NCI-H2196 treated with DMSO at 0.1 percent for 48 hours (cell line): ENCODE measurements at regions not wholly inside any gene's neighbourhood (a gene's known extent, or its start where the extent isn't known, plus 50 kb on each side); places are given as distances from the start of the nearest gene placed in this dataset.
"Not testable (repeated sequence)": the region's sequence is repeated elsewhere in the genome, so short reads cannot be mapped to it uniquely, and the experiment has no call there.

Experiments
- DNase-seq: peaks from one replicate; lab custom pipeline; 2025; ENCODE audit not compliant: unreplicated experiment; lab: John Stamatoyannopoulos, UW

DNA sequence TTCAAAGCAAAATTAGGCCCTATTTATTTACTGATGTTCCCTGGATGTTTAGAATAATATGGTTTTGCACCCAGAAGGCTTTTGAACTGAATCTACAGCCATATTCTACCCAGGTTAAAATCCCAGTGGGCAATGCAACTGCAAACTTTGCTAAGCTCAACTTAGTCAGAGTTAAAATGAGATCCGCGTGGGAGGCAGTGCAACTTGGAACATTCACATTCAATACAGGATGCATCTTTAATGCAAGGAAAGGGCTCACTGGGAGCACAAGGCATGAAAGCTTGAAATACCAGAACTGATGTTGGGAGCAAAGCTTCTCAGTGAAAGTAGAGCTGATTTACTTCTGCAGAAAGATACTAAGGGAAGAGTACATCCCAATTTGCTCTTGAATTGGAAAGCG is 281.2 kb upstream of the DEFB112 start:
- no peak for DNase-seq

DNA sequence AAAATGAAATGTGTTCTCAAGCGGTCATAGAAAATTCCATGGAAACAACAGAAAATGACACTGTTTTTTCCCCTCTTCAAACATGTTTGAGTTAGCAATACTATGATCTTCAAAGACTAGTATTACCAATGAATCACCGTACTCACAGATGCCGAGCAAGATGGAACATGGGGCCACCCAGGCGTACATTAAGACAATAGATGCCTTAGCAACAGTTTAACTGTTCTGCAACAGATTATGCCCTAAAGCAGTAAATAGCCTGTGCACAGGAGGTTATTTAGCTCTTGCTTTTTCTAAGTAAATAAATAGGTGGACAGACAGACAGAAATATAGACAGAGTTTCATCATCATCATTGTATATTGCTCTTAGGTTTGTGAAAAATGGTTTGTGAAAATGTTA is 284.0 kb upstream of the DEFB112 start:
- no peak for DNase-seq

DNA sequence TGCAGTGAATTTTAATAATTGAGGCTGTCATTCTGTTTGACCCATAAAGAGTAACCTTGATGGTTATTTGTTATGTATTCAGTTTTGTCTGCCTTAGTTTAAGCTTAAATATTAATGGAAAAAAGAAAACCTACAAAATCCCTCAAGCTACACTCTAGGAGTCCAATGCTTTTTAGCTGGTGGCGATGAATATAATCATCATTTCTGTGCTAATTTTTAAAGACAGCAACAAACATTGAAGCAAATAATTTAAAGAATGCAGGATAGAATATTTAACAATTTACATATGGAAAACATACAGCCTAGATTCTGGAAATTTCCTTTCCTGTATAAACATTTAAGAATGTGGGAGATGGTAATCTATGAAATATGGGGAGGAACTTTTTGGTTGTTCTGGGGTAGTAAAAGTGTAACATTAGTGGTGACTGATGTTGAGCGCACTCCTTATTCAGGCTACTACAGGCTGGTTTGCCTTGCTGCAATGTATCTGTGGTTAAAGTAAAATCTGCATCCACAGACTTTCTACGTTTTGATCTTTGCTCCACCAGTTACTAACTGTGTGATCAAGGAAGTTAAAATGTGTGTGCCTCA is 287.9 kb upstream of the DEFB112 start:
- no peak for DNase-seq

DNA sequence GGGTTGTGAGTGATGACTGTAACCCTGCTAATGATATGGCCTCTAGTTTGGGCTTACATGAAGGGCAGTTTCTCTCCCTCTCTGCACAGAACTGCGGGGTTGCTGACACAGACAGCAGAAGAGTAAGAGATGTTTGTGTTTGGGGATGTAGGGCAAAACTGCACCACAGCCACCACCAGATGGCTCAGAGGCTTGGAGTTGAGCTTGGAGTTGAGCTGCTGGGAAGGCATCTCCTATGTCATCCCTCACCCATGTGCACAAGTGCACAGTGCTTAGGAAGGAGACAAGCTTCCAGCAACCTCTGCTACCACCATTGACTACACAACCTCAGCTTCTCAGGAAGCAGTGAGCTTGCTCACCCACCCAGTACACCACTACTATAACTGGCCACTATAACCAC is 303.9 kb upstream of the DEFB112 start:
- no peak for DNase-seq

DNA sequence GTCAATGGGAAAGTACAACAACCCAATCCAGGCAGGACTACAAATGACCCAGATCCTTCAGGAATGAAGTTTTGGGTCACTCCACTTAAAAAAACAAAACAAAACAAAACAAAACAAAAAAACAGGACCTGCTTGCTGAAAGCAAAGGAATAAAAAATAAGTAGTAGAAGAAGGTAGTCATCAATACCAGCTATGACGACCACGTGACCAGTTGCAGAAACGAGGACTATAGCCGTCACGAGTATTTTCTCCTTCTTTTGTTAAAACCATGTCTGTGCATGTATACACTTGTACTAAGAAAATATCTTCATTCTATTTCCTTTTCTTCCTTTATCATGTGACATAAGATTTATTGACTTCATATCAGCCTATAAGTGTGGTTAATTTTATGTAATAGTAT is 308.4 kb upstream of the DEFB112 start:
- DNase-seq = no peak

DNA sequence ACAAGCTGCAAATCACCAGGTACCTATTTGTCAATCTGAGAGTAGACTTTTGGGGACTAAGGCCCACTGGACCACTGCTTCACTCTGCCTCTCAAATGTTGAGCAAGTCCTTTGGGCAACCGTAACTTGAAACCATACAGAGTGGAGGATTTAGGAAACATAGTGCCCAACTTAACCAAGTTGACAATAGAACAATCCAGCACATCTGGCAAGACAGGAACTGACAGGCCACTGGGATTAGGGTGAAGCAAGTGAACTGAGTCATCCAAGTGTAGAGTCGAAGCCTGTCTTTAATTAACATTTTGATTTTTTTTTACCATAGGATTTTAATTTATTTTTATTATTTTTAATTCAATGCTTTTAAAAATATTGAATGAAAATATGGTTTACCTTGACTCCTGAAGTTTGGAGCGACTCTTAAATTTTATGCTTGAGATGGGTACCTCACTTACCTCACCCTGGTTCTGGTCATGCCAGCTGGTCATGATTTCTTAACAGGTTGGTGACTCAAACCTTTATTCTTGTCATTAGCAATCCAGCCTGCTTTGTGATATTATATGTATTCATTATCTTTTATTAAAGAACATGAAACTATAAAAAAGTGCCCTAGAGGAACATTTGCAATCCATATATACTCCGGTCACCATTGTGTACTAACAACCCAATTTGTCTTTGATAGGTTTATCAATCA is 312.1 kb upstream of the DEFB112 start:
- no peak for DNase-seq

DNA sequence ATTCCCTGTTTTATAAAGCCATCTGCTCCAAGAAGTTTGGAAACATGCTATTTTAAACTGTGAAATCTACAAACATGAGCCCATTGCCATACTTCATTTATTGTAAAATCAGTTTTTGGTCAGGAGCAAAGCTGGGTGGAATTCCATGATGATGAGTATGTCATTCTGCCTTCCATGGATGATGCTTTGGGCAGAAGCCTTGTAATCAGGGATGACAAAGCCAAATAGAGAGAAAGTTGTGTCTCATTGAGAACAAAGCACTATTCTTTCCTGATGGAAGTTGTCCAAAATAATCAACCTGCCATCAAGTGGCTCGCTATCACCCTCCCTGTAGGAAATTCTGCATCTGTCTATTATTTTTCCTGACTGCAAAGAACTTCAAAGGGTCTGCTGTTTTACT is 313.0 kb upstream of the DEFB112 start:
- DNase-seq = no peak

DNA sequence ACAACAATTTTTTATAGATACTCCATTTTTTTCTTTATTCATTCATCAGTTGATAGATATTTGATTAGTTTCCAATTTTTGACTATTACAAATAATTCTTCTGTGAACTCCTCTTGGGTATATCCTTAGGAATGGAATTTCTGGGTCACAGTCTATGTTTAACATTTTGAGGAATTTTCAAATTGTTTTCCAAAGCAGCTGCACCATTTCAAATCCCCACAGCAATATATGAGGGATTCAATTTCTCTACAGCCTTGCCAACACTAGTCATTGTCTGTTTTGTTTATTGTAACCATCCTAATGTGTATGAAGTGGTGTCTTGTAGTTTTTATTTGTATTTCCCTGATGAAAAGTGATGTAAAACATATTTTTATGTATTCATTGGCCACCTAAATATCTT is 320.3 kb upstream of the DEFB112 start:
- DNase-seq = no peak

DNA sequence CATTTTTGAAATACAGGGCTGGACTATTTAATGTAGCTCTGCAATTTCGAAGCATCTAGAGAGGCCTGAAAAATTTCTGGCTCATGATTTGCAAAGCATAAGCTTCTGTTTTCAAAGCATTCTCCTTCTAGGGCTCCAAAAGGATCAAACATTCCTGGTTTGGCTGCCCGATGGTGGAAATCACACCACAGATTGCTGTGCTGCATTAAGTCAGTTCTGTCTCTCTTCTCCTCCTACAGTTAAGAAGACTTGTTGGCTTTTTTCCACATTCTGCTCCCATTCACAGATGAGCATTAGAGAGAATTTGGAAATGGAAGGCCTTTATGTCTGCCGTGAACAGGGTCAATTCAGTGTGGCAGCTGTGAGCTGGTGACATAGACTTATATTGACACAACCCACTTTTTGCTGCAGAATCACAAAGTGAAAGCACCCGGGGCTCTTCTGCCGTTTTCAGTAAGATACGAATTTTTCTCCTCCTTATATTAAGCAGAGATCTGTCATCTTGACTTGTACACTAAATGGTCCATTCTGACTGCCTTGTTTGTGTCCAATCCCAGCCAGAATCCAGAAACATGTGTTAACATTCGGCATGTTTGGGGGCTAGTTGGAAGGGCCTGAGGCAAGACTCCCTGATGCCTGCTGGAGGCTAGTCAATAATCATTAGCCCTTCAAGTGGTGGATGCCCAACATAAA is 330.8 kb upstream of the DEFB112 start:
- no peak for DNase-seq

DNA sequence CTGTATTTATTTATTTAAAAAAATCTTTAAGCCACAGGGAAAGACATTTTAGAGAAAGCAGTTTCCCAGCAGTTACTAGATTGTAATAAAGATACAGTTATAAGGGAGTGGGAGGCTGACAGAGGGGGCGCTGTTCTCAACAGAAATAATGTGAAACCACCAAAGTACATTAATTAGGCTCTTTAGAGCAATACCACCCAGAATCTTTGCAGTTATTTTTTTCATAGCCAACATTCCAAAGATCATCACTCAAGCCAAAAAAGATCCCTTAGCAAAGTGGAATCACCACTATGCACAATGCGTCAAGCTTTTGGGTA is 331.3 kb upstream of the DEFB112 start:
- no peak for DNase-seq

DNA sequence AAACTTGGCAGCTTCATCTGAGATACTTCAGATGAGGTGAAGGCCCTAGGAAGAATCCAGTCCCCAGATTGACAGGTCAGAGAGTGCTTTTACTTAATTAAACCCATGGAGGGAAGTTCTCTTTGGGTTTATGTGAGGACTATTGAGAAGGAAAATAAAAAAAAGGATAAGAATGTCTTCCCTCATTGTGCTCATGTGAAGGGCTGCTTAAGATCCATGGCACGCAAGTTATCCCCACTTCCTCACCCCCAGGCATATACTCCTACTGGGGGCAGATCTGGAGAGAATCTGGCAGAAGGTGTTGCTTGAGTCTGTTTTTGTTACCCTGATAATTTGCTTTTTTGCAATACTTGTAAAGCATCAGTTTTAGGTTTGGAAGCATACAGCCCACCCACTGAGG is 322.9 kb upstream of the TFAP2D start:
- no peak for DNase-seq

DNA sequence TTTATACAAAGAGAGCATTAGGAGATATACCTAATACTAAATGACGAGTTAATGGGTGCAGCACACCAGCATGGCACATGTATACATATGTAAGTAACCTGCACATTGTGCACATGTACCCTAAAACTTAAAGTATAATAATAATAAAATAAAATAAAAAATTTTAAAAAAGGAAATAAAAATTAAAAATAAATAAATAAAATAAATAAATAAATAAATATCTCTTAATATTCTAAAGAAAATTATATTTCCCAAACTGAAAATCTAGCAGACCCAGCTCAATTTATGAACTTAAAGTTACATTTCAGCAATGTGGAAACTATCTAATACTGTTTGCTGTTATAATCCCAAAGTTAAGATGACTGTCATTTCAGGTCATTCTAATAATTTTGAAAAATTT is 319.2 kb upstream of the TFAP2D start:
- not testable (repeated sequence) for DNase-seq

DNA sequence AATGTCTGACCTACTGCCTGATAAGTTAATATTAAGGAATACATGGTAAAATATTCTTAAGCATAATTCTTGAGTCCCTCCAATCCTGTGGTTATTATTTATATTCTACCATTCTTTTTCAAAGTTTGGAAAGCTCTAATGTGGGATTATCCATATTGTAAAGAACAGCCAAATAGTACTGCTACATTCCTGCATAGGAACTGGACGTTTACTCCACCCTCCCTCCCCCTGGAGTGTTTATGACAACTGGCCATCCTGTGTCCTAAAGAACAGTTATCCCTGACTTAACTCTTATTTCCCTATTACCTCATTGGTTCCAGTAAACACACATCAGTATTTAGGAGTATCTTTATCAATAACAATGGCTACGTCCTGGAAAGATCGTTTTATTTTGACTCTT is 308.7 kb upstream of the TFAP2D start:
- DNase-seq = no peak

DNA sequence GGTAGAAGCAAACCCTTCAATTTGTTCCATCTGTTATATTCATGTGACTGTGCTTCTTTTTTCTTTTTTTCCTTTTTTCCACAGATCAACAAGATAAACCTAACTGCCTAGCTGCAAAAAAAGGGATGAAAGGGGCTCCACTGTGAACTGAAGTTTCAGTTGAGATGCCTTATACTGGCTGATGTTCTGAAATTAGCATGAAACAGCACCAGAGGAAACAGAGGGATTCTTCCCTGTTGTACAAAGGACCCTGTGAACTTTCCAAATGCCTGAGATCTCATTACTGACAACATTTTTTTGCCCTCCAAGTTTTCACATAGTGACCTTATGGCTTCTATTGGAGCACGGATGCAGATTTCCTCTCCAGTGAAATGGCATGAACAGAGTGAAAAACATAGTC is 302.7 kb upstream of the TFAP2D start:
- DNase-seq = no peak

DNA sequence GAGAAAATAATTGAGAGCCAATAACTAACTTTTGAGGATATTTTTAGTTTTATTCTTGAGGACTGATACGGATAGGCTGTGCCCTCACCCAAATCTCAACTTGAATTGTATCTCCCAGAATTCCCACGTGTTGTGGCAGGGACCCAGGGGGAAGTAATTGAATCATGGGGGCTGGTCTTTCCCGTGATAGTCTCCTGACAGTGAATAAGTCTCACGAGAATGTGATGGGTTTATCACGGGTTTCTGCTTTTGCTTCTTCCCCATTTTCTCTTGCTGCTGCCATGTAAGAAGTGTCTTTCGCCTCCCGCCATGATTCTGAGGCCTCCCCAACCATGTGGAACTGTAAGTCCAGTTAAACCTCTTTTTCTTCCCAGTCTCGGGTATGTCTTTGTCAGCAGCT is 292.3 kb upstream of the TFAP2D start:
- DNase-seq = not testable (repeated sequence)

DNA sequence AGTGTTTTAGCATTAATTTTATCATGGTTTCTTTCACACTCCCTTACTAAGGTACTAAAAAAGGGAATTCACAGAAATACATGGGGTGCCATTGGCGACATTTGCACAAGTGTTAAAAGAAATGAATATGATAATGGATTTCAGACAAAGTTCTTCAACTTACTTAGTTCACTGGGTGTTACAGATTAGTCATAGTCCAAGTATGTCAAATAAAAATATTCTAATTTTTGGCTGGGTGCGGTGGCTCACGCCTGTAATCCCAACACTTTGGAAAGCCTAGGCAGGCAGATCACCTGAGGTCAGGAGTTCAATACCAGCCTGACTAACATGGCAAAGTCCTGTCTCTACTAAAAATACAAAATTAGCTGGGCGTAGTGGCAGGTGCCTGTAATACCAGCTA is 286.1 kb upstream of the TFAP2D start:
- DNase-seq = no peak

DNA sequence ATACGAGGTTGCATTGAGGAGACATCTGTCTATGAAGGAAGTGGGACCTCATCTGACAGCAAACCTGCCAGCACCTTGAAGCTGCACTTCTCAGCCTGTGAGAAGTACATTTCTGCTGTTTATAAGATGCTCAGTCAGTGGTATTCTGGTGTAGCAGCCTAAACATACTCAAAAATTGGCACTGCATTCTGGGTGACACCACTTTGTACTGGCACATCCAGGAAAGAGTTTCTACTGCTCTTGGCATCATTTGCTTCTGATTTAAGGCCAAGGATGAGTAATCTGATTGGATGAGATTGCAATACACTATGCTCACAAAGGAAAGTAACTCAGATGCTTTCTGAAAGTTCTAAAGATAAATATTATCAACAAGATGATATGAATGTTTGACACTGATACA is 275.4 kb upstream of the TFAP2D start:
- no peak for DNase-seq

DNA sequence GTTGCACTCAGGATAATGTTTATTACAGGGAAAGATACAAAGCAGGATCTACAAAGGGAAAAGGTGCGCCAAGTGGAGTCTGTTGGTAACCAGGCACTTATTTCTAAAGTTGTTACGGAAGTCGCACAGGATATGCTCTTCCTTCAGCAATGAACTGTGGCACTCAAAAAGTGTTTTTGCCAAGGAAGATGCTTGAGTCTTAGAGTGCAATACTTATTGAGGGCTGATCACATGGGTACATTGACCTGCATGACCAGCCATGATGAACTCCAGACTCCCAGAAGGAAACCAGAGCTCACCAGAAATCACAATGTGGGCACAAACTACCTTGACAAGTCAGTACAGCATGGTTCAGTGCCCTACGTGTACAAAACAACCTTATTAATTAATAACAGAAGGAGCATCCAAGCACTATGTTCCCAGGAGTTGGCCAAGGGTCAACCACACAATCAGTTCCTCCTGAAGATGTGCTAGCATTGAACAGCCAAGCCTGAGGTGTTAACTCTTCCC is 270.7 kb upstream of the TFAP2D start:
- DNase-seq = no peak

DNA sequence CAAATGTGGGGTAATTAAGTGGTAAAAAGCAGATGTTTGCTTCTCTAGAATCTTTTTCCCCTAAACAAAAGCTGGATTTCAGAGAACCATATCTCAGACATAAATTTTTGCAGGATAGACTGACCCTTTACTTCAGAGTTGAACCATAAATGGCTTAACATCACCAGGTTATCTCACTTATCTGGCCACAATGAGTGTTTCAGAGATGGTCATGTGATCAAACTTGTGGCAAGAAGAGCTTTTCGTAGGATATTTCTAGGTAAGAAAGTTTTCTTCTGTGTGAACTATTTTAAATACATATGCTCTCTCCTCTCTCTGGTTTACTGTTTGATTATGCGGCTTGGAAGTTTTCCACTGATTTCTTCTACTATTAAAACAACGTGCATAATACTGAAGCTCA is 270.2 kb upstream of the TFAP2D start:
- no peak for DNase-seq

DNA sequence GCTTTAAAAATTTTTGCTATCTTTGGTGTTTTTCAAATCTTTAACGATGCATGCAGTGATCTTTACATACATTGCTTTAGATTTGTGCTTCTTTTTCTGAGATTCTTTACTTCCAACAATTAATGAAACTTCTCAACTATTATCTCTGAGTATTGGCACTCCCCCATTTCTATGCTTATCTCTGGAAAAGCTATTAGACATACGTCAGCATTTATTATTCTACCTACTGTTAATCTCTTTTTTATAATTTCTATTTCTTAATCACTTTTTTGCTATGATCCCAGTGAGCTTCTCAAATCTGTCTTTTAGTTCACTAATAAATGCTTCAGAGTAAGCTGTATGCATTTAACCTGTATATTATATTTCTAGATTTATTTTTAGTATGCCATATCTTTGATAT is 264.2 kb upstream of the TFAP2D start:
- DNase-seq = no peak

DNA sequence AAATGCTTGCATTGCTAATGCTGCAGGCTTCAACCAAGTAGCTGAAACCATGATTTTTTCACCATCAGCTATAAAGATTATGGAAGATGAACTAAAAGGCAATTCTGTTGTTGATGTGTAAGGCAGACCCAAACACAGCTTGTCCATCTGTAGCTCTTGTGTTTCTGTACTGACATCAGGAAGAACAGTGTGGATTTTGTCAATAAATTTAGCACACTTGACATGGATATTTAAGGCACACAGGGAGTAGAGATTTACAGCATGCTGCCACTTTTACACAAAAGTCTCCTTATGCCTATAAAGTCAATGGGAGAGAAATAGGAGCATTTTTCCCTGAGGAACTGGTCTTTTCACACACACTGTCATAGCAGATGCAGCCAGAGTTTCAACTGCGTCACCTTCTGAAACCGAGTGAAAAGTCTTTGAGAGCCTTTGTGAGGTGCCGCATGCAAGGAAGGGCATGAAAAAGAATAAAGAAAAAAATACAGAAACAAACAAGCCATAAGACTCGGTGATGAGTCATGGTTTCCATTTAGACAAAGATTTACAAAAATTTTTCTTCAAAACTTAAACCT is 261.4 kb upstream of the TFAP2D start:
- DNase-seq = no peak

DNA sequence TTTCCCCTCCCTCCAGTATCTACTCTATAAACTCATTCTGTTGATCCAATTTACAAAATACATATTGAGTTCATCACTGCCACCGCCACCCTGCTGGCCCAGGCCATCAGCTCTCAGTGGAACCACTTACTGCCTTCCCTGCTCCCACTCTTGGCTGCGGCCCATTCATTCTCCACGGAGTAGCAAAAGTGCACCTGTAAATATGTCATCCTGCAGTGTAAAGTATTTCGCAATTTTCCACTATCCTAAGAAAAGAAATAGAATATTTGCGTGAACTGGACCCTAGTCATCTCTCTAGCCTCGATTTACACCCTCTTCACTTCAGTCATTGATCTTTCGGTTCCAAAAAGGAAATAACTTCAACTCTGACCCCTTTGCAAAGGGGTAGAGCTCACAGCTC is 258.3 kb upstream of the TFAP2D start:
- DNase-seq = no peak
